GM18519 (cell line): ENCODE measurements at regions not wholly inside any gene's neighbourhood (a gene's known extent, or its start where the extent isn't known, plus 50 kb on each side); places are given as distances from the start of the nearest gene placed in this dataset.
"Not testable (repeated sequence)": the region's sequence is repeated elsewhere in the genome, so short reads cannot be mapped to it uniquely, and the experiment has no call there.

ENCODE experiments used
- ATAC-seq: cut with Tn5 transposase; IDR thresholded peaks from one replicate; pipeline ENCODE4 v1.9.1; 2021; ENCODE audit warnings: mild to moderate bottlenecking, moderate library complexity; ENCODE audit not compliant: unreplicated experiment, low FRiP score

DNA sequence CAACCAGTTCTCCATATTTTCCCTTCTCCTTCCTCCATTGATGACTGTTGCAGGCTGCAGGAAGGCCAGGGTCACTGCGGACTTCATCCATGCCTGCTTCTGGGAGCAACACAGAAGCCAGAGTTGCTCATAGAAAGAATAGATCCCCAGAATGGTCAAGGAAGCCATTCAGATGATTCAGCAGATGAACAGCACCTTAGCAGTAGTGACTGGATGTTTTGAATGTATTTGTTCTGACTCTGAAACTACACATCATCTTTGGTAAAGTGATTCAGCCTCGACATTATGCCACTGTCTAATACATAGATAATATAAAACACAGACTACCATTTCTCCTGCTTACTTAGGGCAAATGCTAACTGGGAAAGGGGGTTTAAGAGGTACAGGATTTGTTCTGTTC is 411.6 kb downstream of the RND3 start:
- ATAC-seq, result no peak

DNA sequence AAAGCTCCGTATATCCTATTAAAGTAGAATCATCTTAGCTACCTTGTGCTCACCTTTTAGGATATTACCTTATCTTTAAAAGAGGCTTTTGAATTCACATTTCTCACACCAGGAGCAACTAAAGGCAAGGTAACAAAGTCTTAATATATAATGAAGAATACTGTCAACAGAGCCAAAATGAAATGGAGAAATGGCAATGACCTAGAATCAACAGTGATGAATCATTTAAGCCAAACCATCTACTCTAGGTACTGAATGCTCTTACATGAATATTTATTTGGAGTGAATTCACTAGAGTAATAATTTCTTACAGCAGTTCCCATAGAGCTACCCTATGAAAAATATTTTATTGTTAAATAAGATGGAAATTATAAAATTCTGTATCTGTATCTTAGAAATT is 421.0 kb downstream of the RND3 start:
- ATAC-seq, result no peak

DNA sequence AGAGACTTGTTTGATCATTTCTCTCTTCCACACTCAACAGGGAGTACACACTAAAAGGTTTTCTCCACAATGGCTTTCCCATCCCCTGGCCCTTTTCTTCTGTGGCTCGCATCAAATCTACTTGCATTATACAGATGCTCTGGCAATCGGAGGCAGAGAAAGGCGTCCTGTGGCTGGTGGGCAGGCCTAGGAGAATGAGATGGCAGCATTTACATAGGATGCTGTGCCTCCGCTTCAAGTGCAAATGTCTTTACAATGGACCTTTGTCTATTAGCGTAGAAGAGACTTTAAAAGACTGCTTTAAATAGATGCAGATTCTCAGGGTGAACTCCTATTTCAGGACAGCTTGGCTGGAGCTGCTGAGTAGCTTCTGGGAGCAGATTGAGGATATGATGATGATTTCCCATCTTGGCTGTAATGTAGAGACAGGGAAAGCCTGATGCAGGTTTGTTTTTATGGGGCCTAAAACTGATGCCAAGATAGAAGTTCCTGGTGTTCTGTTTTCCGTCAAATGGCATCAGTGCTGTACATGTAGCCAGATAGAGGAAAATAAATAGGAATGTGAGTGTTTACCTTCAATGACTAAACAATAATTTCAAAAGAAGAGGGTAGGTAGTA is 423.4 kb downstream of the RND3 start:
- ATAC-seq, result no peak

DNA sequence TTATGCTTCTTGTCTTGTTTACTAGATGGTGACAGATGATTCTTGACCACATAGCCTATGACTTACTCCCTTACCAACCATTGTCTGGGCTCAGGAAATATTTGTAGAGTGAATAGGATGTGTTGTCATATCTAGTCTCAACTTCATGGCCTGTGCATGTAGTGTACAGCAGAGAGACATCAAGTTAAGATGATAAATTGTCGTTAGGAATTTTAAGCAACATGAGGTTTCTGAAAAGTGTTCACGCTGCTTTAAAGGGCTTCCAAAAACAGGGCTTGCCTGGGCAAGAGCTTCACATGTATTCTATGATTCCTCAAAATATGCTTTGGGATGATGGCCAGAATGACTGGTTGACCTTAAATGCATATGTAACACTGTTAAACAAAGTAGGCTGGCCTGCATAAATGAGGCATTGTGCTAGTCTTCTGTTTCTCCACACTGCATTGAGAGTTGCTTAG is 424.0 kb downstream of the RND3 start:
- ATAC-seq, result no peak

DNA sequence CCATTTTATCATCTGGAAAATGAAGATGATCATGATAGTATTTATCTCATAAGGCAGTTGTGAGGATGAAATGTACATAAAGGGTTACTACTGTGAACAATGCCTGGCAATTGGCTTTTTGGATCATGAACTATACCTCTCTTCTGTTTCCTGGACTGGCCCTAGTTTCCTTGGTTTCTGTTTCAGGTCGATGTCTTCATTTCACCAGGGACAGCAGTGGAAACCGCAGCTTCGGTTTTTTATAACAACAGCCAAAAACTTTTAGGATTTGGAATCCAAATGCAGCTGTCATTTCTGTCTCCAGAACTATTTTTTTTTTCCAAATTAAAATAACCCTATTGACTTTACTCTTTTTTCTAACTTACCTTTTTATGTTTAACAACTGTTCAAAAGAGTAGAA is 425.1 kb downstream of the RND3 start:
- no peak for ATAC-seq

DNA sequence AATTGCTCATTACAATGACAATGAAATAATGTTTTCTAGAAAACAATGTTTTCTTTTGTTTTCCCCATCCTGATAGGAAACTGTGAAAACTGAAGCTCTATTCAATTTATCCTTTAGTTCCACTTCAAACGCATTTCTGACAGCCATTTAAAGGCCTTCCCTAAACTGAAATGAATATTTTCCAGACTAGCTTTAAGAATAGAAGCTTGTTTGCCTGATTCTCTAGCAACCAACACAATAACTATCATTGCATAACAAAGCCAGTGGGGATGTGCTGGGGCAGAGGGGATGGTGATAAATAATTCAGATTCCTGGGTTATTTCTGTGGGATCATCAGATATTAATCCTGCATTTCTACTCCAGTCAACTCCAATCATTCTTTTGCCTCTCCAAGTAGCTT is 427.1 kb downstream of the RND3 start:
- no peak for ATAC-seq

DNA sequence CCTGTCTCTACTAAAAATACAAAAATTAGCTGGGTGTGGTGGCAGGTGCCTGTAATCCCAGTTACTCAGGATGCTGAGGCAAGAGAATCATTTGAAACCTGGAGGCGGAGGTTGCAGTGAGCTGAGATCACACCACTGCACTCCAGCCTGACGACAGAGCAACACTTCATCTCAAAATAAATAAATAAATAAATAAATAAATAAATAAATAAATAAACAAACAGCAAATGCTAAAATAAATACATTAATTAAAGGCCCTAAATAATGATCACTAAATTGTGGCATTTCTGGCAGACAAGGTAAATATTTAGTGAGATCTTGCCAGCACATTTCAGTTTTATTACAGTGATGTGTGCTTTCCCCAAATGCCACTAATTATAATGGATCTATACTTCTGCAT is 427.8 kb downstream of the RND3 start:
- not testable (repeated sequence) for ATAC-seq

DNA sequence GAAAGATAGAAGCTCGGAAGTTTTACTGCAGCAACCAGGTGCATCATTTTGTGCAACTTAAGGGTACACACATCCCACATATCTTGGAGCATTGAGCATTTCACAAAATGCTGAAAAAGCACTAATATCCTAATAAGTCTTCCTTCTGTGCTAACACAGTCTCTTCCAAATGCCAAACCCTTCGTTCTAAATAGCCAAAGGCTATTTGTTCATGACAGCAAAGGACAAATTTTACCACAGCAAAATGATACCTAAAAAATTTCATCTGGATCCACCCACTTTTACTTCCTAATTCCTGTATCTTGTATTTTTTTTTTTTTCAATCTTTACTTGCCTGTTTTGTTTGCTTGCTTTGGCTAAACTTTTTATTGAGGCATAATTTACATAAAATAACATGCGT is 435.0 kb downstream of the RND3 start:
- ATAC-seq, result no peak

DNA sequence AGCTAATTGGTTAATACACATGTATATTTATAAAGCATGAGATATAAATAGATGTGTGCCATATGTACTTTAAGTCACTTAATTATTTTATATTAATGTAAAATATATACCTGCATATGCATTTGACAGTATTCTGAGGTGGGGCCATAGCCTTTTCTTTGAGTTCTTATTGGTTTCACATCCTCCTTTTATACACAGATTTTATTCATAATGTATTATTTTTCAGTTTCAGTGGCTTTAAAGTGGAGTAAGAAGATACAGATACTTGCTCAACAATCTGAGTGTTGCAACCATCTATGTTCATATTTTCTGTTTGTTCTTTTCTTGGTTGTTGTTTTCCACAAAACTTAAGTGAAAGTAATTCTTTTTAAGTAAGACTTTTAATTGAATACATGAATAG is 436.5 kb downstream of the RND3 start:
- peak; percentile 49 for ATAC-seq

DNA sequence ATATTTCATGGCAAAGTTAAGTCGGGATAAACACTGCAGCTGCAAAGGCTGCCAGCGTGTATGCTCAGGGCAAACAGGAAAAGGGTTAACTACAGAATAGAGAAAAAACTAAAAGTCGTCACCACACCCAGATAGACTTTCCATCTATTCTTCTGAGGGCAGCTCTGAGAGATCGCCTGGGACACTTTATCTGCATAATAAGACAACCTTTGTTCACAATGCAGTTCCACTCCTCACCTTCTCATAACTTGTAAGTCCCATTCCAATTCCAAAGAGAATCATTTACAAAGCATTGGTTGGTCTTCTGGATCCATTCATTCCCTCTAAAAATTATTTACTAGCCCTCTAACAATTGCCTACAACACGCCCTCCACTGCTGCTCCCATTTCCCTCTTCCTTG is 437.4 kb downstream of the RND3 start:
- no peak for ATAC-seq

DNA sequence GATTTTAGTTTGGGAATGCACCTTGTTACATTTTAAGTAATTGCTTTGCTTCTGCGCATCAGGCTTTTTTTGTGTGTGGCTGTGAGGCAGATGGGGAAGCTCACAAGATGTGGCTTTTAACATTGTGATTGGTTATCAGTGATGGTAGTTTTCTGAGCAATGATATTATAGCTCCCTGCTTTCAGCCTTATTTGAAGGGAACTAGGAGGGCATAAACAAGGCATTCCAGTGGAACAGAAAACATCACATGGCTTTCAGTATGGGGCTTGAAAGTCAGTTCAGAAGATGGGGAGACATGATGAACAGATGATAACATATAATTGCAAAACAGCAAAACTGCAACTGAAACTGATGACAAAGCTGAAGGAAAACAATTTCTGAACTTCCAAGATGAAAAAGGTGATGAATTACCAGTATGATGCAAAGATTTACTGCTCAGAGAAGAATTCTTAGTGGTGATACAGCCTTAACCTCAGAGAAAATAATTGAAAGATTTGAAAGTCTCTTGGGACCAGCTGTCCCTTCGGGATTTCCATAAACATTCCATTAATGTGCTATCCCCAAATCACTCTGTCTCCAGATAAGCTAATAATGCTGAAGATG is 439.7 kb downstream of the RND3 start:
- no peak for ATAC-seq

DNA sequence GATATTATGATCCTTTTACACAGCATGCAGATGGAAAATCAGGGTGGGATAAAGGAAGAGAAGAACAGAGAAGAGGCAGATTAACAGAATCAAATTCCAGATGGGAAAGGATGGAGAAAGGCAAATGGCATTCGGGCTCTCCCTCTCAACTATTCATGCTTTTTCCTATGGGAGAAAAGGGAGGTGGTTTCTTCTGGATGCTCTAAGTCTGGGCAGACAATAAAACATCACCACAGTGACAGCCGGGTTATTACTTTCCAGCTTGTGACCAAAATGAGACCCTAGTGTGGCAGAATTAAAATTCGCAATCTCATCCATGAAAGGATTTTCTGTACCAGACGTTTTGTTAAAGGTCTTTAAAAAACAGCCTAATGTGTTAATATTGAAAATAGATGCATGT is 440.7 kb downstream of the RND3 start:
- no peak for ATAC-seq

DNA sequence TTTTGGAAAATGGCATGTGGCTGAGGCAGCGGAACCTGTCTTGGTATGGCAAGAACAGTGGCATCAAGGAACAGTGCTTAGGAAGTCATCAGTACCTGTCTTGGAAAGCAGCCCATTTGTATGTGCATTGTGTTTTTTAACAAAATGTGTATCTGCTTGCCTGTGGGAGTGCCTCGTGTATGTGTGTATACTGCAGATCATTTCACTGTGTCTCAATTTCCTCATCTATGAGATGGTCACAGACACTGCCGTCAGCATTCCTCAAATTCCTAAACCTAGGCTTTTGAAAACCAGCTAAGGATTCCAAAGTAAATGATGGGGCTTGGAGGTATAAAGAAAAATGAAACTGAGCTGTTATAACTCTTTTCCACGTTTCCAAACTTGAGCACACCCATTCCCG is 441.3 kb downstream of the RND3 start:
- ATAC-seq, result no peak

DNA sequence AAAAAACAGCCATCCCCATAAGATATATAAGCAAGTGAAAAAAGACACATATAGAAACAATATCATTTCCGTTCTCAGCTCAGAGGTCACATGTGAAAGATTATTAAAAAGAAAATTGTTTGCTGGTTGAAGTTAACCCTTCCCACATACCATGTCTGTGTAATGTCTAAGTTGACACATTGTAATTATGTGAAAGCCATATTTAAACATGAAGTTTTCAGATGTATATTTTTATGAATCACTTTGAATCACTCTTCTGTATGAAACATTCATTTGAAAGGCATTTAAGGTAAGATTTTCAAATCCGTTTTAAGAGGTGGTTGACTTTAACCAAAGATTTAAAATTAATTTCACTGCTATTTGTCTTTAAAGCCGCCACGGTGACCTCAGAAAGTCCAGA is 441.9 kb downstream of the RND3 start:
- no peak for ATAC-seq

DNA sequence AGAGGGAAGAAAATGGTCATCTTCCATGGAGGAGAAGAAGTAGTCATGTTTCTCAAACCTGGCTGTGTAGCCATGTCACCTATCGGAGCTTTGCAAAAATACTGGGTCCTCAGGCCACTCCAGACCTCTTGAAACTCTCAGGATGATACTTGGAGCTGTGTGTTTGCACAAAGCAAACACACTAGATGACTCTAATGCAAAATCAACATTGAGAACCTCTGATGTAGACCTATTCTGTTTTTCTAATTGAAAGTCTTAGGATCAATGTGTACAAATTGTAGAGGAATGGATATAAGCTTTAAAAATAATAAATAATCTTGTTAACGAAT is 444.3 kb downstream of the RND3 start:
- no peak for ATAC-seq

DNA sequence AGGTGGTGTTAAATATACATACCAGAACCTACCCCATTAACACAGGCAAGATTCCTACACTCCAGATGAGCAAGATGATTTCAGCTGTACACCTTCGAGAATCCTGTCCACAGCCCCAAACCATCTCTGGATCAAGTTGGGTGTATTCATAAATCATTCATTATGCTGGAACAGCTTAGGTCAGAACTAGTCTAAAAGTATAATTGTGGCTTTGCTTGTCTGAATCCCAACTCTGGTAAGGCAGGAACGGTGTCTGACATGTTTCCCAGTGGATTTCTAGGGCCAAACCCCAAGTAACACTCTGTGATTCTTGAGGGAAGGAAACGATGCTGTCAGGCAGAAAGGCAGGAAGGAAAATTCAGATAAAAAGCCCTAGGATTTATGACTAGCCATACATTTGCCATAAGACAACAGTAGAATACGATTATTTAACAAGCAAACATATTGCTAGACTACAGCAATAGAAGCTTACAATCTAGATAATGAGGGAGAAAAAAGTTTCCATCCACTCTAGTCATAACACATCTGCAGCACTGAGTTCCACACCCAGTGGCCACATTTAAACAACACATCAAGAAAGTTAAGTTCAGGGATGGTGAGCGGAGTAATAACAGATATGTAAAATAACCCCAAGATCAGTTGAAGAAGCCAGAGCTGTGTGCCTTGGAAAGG is 444.8 kb downstream of the RND3 start:
- ATAC-seq, result no peak

DNA sequence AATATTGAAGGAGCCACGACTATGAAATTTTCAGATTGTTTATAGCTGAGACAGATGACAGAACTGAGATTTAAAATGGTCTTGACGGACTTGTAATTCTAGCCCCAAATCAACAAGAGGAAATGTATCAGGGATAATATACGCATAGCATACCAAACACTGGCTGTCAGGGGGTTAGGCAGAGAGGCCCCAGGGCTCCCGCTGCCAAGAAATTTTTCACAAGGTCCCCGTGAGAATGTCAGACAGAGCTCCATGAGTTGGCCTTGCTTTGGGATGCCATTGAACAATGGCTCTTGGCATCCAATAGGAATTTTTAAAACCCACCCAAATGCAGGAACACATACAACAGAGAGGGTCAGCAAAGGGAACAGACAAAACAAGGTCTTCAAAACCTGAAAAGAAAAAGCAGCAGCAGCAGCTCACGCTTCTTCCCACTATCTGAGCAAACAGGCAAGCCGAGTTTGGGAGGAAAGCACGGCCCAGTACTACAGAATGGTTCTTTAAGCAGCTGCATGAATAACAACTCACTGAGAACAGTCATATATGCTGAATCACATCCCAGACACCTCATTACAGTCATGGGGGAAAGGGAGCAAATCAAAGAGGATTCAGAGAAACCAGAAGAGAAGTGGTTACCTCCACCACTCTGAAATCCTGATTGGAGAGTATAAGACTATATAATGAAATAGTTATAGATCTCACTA is 445.6 kb downstream of the RND3 start:
- no peak for ATAC-seq

DNA sequence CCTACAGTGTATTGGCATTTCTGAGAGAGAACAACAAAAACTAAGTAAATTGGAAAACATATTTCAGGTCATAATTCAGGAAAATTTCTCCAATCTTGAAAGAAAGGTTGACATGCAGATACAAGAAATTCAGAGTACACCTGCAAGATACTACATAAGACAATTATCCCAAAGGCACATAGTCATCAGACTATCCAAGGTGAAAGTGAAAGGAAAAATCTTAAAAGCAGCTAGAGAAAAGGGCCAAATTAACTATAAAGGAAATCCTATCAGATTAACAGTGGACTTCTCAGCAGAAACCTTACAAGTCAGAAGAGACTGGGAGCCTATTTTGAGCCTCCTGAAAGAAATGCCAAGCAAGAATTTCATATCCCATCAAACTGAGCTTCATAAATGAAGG is 449.0 kb upstream of the MMADHC start:
- ATAC-seq, result no peak

DNA sequence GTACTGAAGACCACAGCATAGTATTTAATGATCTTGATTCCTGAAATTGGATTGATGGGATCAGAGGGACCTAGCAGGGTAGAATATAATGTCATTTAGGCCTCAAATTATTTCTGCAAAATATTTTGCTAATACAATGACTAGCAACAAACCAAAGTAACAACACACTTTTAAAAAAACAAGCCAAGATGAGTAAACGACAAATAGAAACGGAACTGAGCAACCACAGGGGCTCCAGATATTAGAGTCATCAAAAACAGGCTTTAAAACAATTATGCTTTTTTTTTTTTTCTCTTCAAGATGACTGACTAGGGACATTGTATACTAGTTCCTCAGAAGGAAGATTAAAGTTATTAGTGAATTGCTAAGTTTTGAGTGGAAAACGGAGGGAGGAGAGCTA is 447.1 kb upstream of the MMADHC start:
- ATAC-seq, result no peak

DNA sequence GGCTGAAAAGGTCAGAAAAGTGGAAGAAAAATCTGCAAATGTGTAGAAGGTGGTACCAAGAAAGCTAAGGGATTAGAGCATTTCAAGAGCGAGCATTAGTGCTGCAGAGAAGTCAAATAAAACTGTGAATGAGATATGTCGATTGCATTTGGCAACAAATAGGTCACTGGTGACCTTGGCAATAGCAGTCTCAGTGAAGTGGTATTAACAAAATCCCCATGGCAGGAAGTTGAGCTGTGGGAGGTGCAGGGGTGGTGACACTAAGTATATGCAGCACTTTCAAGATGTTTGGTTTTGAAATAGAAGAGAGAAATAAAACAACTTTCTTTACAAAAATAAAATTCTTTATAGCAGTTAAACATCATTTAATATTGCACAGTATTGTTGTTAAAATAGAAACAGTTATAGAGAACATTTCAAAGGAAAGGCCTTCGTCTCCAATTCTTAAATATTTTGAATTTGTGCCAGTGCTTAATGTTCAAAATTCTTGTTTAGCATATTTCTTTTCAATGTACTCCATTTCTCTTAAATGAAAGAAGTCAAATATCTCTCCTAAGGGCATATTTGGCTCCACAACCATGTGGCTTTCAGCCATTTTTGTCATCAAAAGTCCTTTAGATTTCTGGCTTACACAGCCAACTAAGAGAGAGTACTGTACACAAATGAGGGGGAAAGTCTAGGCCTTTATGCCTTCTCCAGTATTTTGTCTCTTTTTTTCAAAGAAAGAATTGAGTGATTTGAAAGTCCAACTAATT is 443.0 kb upstream of the MMADHC start:
- ATAC-seq, result no peak

DNA sequence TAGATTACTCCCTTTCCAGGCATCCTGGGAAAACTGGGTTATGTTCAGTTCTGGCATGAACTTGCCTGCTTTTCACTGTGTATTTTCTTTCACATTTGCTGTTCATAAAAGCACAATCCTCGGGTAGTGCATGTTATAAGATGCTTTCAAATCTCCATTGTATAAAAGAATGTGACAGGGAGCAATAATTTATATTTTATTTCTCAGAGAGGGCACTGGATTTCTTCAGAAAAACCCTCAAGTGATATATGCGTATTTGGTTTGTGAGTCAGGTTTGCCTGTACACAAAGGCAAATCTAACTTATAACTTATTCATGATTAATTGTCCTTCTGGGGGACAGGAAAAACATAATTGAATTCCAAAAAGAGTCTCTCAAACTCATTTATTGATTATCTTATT is 440.7 kb upstream of the MMADHC start:
- no peak for ATAC-seq
